H1 (cell line): ENCODE measurements at regions not wholly inside any gene's neighbourhood (a gene's known extent, or its start where the extent isn't known, plus 50 kb on each side); places are given as distances from the start of the nearest gene placed in this dataset.

ENCODE experiments used
- ATF2 ChIP-seq: IDR thresholded peaks from 2 replicates; pipeline ENCODE4 v1.6.1; 2012; ENCODE audit warnings: low read length, inconsistent platforms
- CTCF ChIP-seq, 3 experiments: IDR thresholded peaks; 1 replicate in 2 of 3; 2 replicates in 1 of 3; pipeline versions ENCODE4 v1.5.1 to v1.6.1; 2011; ENCODE audit warnings: low read length in 3 of 3, mild to moderate bottlenecking in 3 of 3, inconsistent platforms in 2 of 3, low read depth in 1 of 3, moderate library complexity in 1 of 3; ENCODE audit not compliant: insufficient read depth in 1 of 3; ENCODE audit errors: control extremely low read depth in 1 of 3
- SIN3A ChIP-seq, 2 experiments: IDR thresholded peaks in 1 of 2; conservative IDR thresholded peaks in 1 of 2; 2 replicates each; pipeline ENCODE4 v1.6.1; 2011 to 2012; ENCODE audit warnings: low read length in 2 of 2, improper control_type of control experiment in 1 of 2, low read depth in 1 of 2, mild to moderate bottlenecking in 1 of 2

DNA sequence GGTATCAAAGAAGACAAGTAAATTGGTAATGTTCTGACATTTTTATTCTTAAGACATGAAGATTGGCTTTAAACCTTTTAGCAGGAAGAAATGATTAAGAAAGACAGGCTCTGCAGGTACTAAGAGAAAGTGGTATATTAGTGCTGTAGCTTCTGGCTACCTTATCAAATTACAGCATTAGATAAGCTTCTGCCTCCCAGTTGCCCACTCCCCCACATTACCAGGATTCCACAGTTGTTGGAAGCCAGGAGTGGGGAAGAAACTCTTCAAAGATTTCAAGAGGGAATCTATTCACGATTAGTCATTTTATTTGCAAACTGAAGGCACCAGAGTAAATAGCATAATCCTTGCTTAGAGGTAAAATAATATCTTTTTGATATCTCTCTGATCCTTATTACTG, 274.9 kb downstream of the LMO4 start:
- TF ChIP-seq CTCF (IDR thresholded peaks at IDR 0.05; ENCODE audit: control extremely low read depth in 1 of 3, insufficient read depth in 1 of 3, low read depth in 1 of 3, low read length in 3 of 3): no peak
- no peak for TF ChIP-seq SIN3A (conservative IDR thresholded peaks at IDR 0.05 in 1 of 2, IDR thresholded peaks at IDR 0.05 in 1 of 2; ENCODE audit: low read depth in 1 of 2, low read length in 2 of 2)
- no peak for TF ChIP-seq ATF2
